OCI-LY7 (cell line): ENCODE measurements at regions not wholly inside any gene's neighbourhood (a gene's known extent, or its start where the extent isn't known, plus 50 kb on each side); places are given as distances from the start of the nearest gene placed in this dataset.

Source experiments
- BruUV-seq: library from RNA; stranded (reverse); fragments of 400-500 nt; replicated peaks from 2 replicates; lab custom pipeline; 2021; lab: Mats Ljungman, UMichigan
- CTCF ChIA-PET: fragments of 300-600 bp; sonication (Branson Sonifier 250); formaldehyde crosslinking; loops from one replicate; lab custom pipeline; 2022; ENCODE audit warnings: antibody characterized with exemption; ENCODE audit not compliant: unreplicated experiment; lab: Charles Lee
- POLR2A ChIA-PET: fragments of 300-600 bp; sonication (Branson Sonifier 250); formaldehyde crosslinking; loops from one replicate; lab custom pipeline; 2022; ENCODE audit warnings: antibody characterized with exemption; lab: Charles Lee
- DNase-seq: peaks from one replicate; pipeline ENCODE4 v3.0.0-alpha.2; 2015; ENCODE audit warnings: low spot score
- H2AFZ ChIP-seq: fragments of 200-600 bp; sonication (generic), shearing (Covaris generic); 2 replicates; pipeline ENCODE4 v1.6.1; 2014; ENCODE audit warnings: mild to moderate bottlenecking, antibody characterized with exemption, low read length, moderate library complexity
- H3K27ac ChIP-seq: fragments of 200-600 bp; sonication (generic); 2 replicates; pipeline ENCODE4 v1.5.1; 2014; ENCODE audit warnings: mixed run types, low read depth, mild to moderate bottlenecking, moderate library complexity, low read length, inconsistent platforms; ENCODE audit not compliant: poor library complexity, severe bottlenecking
- H3K36me3 ChIP-seq: fragments of 200-600 bp; sonication (generic); 2 replicates; pipeline ENCODE4 v1.6.1; 2014; ENCODE audit warnings: mild to moderate bottlenecking, antibody characterized with exemption, low read length, moderate library complexity, mixed read lengths; ENCODE audit not compliant: insufficient read depth
- H3K4me1 ChIP-seq: fragments of 200-600 bp; sonication (generic); 2 replicates; pipeline ENCODE4 v1.5.1; 2014; ENCODE audit warnings: mild to moderate bottlenecking, low read length; ENCODE audit not compliant: insufficient read depth, poor library complexity, severe bottlenecking
- H3K4me2 ChIP-seq: fragments of 200-600 bp; sonication (generic); 2 replicates; pipeline ENCODE4 v1.6.1; 2014; ENCODE audit warnings: mild to moderate bottlenecking, low read length
- H3K4me3 ChIP-seq: fragments of 200-600 bp; sonication (generic); 2 replicates; pipeline ENCODE4 v1.5.1; 2014; ENCODE audit warnings: mild to moderate bottlenecking, low read depth, low read length; ENCODE audit not compliant: poor library complexity, severe bottlenecking
- H3K79me2 ChIP-seq: fragments of 200-600 bp; sonication (generic); 2 replicates; pipeline ENCODE4 v1.6.1; 2016; ENCODE audit warnings: low read depth, mild to moderate bottlenecking, low read length, moderate library complexity, mixed read lengths; ENCODE audit not compliant: insufficient read depth
- H3K9me2 ChIP-seq: fragments of 200-600 bp; sonication (generic); 2 replicates; pipeline ENCODE4 v1.6.1; 2016; ENCODE audit warnings: mild to moderate bottlenecking, low read length, mixed read lengths; ENCODE audit not compliant: insufficient read depth
- H3K9me3 ChIP-seq: fragments of 200-600 bp; sonication (generic); 2 replicates; pipeline ENCODE4 v1.6.1; 2014; ENCODE audit warnings: mild to moderate bottlenecking, mixed run types, low read length, mixed read lengths
- H4K20me1 ChIP-seq: fragments of 200-600 bp; sonication (generic); 2 replicates; pipeline ENCODE4 v1.6.1; 2014; ENCODE audit warnings: mild to moderate bottlenecking, antibody characterized with exemption, low read length, moderate library complexity, mixed read lengths; ENCODE audit not compliant: insufficient read depth
- CTCF ChIP-seq: fragments of 200-600 bp; sonication (generic); conservative IDR thresholded peaks from 2 replicates; pipeline ENCODE4 v1.5.1; 2014; ENCODE audit warnings: mild to moderate bottlenecking, antibody characterized with exemption, low read length, moderate library complexity, mixed read lengths
- EZH2phosphoT487 ChIP-seq: fragments of 200-600 bp; sonication (generic); IDR thresholded peaks from 2 replicates; pipeline ENCODE4 v1.6.1; 2018; ENCODE audit warnings: low read depth, borderline replicate concordance, mild to moderate bottlenecking, mixed run types, antibody characterized with exemption, low read length, moderate library complexity, mixed read lengths
- intact Hi-C: fragments of 100-400 bp; cut with micrococcal nuclease; formaldehyde crosslinking; loops from one replicate; pipeline ENCODE4 v1.10.0; 2022; ENCODE audit not compliant: unreplicated experiment

DNA sequence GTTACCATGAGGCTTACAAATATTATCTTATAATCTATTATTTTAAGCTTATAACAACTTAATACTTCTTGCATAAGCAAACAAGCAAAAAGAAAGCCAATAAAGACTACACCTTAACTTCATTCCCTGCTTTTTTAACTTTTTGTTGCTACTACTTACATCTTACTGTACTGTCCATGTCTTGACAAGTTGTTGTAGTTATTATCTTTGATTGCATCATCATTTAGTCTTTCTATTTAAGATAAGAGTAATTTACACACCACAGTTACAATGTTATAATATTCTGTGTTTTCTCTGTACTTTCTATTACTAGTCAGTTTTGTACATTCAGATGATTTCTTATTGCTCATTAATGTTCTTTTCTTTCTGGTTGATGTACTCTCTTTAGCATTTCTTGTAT lies 346.6 kb downstream of the SMARCA1 start:
- Histone ChIP-seq H3K4me3 (no peak overlapping the region), H3K9me3 (no peaks in the 10 kb centered on the region), H3K4me2 (no peak overlapping the region), H3K79me2 (no peaks in the 10 kb centered on the region), H2AFZ (no peak overlapping the region), H4K20me1 (no peaks in the 10 kb centered on the region), H3K4me1 (no peaks in the 10 kb centered on the region), H3K9me2 (no peaks in the 10 kb centered on the region), H3K27ac (no peak overlapping the region), H3K36me3 (no peaks in the 10 kb centered on the region)
- POLR2A ChIA-PET = no interaction called here
- no peak for TF ChIP-seq EZH2phosphoT487
- no peak for TF ChIP-seq CTCF
- no peak for DNase-seq
- CTCF ChIA-PET = no interaction called here
- no TSS peak for BruUV-seq
- intact Hi-C loops = no loop called here

DNA sequence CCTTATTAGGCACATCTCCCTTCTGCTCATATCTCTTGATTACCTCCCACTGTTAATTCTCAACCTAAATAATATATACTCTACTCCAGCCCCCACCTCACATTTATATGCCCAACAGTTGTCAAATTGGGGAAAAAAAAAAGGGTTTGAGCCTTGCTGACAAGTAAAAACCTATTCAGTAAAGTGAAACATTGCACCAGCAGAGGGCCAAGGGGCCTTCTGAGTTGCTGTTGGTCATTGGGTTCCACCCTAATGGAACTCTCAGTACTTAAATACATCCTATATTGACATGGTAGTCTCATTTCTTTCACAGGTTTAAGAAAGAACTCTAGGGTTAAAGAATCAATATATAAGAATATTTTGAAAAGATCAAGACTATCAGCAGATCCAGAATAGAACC lies 362.2 kb downstream of the SMARCA1 start:
- intact Hi-C loops = no loop called here
- BruUV-seq = no TSS peak
- TF ChIP-seq EZH2phosphoT487 = no peak
- 0 out of 2 replicates have a peak, but pooled peaks have one; percentile 13 for TF ChIP-seq CTCF
- no peak for DNase-seq
- Histone ChIP-seq H3K36me3 (no peaks in the 10 kb centered on the region), H2AFZ (no peak overlapping the region), H3K27ac (no peak overlapping the region), H3K4me1 (no peaks in the 10 kb centered on the region), H3K4me3 (no peak overlapping the region), H3K4me2 (no peak overlapping the region), H3K9me2 (no peaks in the 10 kb centered on the region), H3K79me2 (no peaks in the 10 kb centered on the region), H4K20me1 (no peaks in the 10 kb centered on the region), H3K9me3 (no peaks in the 10 kb centered on the region)
- ChIA-PET POLR2A (no interaction called here), CTCF (no interaction called here)

GRCh38 chrX:129158505-129158904 lies 364.8 kb downstream of the SMARCA1 start:
- Histone ChIP-seq H4K20me1 (no peaks in the 10 kb centered on the region), H3K4me1 (no peaks in the 10 kb centered on the region), H3K4me2 (no peak overlapping the region), H3K27ac (no peak overlapping the region), H3K9me2 (no peaks in the 10 kb centered on the region), H3K4me3 (no peak overlapping the region), H2AFZ (no peak overlapping the region), H3K36me3 (no peaks in the 10 kb centered on the region), H3K79me2 (no peaks in the 10 kb centered on the region), H3K9me3 (no peaks in the 10 kb centered on the region)
- intact Hi-C loops = no loop called here
- POLR2A ChIA-PET = no interaction called here
- TF ChIP-seq CTCF = no peak
- TF ChIP-seq EZH2phosphoT487 = no peak
- CTCF ChIA-PET = no interaction called here
- DNase-seq = no peak
- no TSS peak for BruUV-seq
